ENCODE measurements at regions not wholly inside any gene's neighbourhood (a gene's known extent, or its start where the extent isn't known, plus 50 kb on each side); places are given as distances from the start of the nearest gene placed in this dataset.
"Not testable (repeated sequence)": the region's sequence is repeated elsewhere in the genome, so short reads cannot be mapped to it uniquely, and the experiment has no call there.

DNA sequence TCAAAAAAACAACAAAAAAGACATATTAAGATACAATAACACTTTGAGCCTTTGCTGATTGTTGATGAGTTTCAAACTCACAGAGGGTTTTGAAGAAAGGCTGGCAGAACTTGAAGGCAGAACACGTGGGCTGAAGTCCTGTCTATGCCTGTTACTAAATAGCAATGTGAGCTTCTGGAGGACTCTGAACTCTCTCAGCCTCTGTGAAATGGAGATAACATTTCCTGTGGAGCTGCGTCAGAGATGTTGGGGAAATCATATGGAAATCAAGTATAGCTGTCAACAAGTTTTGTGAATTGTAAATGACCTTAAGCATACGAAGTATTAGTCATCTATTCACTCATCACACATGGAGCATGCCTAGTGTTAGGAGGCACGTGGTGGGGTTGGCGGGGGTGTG, 130.4 kb upstream of the ERV3-1 start:
- H2BK20ac ChIP-seq (ENCODE audit: low read length); H2BK15ac ChIP-seq (ENCODE audit: low read length); H4K20me1 ChIP-seq (replicated peaks in 1 of 2; ENCODE audit: control insufficient read depth in 1 of 2, insufficient read depth in 2 of 2, low read length in 2 of 2); DNase-seq (ENCODE audit: low read depth in 1 of 2, low spot score in 2 of 2); H3K27me3 ChIP-seq (replicated peaks in 1 of 4; ENCODE audit: control insufficient read depth in 3 of 4, extremely low read depth in 1 of 4, insufficient read depth in 3 of 4, low read length in 3 of 4); H3K36me3 ChIP-seq (ENCODE audit: control insufficient read depth in 2 of 4, insufficient read depth in 4 of 4, low read length in 3 of 4); CTCF ChIA-PET (ENCODE audit: partially characterized antibody); H3K14ac ChIP-seq (ENCODE audit: insufficient read length); H2BK12ac ChIP-seq (ENCODE audit: low read depth, low read length); H3K56ac ChIP-seq (replicated peaks; ENCODE audit: insufficient read length, low read depth, low read length); H3K4me2 ChIP-seq (ENCODE audit: insufficient read depth in 1 of 2, low read depth in 2 of 2, low read length in 2 of 2); H2BK120ac ChIP-seq (replicated peaks; ENCODE audit: low read depth, low read length); H3K23me2 ChIP-seq (ENCODE audit: low read depth, low read length); H3K27ac ChIP-seq (ENCODE audit: low read depth, low read length); H3K79me1 ChIP-seq (ENCODE audit: low read depth, low read length); H3K9ac ChIP-seq (replicated peaks in 1 of 4; ENCODE audit: extremely low read depth in 1 of 4, low read depth in 3 of 4, low read length in 3 of 4); FAIRE-seq; H2AK5ac ChIP-seq (ENCODE audit: low read depth, low read length); H4K5ac ChIP-seq (ENCODE audit: insufficient read length, low read depth, low read length); H3K79me2 ChIP-seq (ENCODE audit: control insufficient read depth in 1 of 2, insufficient read depth in 2 of 2, low read length in 2 of 2); H3K23ac ChIP-seq (ENCODE audit: insufficient read length); H4K91ac ChIP-seq (replicated peaks; ENCODE audit: insufficient read length, low read length); POLR2A ChIA-PET (ENCODE audit: partially characterized antibody); H3K4me1 ChIP-seq (replicated peaks in 1 of 4; ENCODE audit: control insufficient read depth in 3 of 4, insufficient read depth in 4 of 4, low read length in 3 of 4); H3K4ac ChIP-seq (replicated peaks; ENCODE audit: insufficient read length, low read depth, low read length); H3K4me3 ChIP-seq (ENCODE audit: extremely low read depth in 1 of 4, insufficient read depth in 2 of 4, low read depth in 3 of 4, low read length in 4 of 4); H3K18ac ChIP-seq (ENCODE audit: extremely low read depth, low read length); H3K9me3 ChIP-seq (ENCODE audit: insufficient read depth in 2 of 2, low read depth in 1 of 2, low read length in 1 of 2); H2BK5ac ChIP-seq (ENCODE audit: low read depth, low read length); H4K8ac ChIP-seq (ENCODE audit: extremely low read depth, insufficient read depth, low read length); H2AFZ ChIP-seq (ENCODE audit: low read length): not testable (repeated sequence)
- WGBS, 2 experiments (ENCODE audit: extremely low coverage in 1 of 2, insufficient coverage in 1 of 2, insufficient read length in 1 of 2, insufficient replicate concordance in 2 of 2, low coverage in 1 of 2, low lambda C conversion rate in 2 of 2, missing lambda C conversion rate in 1 of 2): no CpG with 5 or more reads among the region's 5 CpGs

DNA sequence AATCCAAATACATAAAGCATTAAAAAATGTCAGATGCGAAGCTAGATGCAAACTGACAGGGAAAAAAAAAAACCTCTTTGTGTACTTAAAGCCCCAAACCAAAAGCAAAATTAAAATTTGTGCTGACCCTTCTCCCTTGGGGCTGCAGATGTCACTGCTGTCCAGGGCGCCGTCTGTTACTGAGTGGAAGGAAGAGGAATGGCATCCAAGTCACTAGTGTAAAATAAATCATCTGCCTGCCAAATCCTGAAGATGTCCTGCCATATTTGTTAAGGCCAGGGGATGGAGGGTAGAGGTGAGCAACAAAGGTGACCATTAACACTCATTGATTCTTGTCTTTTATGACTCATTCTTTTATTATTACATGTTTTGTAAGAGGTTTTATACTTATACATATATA, 126.6 kb upstream of the ERV3-1 start:
- POLR2A ChIA-PET (ENCODE audit: partially characterized antibody): not testable (repeated sequence)
- WGBS, 2 experiments (ENCODE audit: extremely low coverage in 1 of 2, insufficient coverage in 1 of 2, insufficient read length in 1 of 2, insufficient replicate concordance in 2 of 2, low coverage in 1 of 2, low lambda C conversion rate in 2 of 2, missing lambda C conversion rate in 1 of 2): no CpG with 5 or more reads among the region's 3 CpGs

More for the DNA sequence above, 126.6 kb upstream of the ERV3-1 start:
- H2BK120ac ChIP-seq (replicated peaks; ENCODE audit: low read depth, low read length); H4K91ac ChIP-seq (replicated peaks; ENCODE audit: insufficient read length, low read length); H2BK5ac ChIP-seq (ENCODE audit: low read depth, low read length); H3K23me2 ChIP-seq (ENCODE audit: low read depth, low read length); H4K8ac ChIP-seq (ENCODE audit: extremely low read depth, insufficient read depth, low read length); H3K4me3 ChIP-seq (ENCODE audit: extremely low read depth in 1 of 4, insufficient read depth in 2 of 4, low read depth in 3 of 4, low read length in 4 of 4); H2BK20ac ChIP-seq (ENCODE audit: low read length); H3K9me3 ChIP-seq (ENCODE audit: insufficient read depth in 2 of 2, low read depth in 1 of 2, low read length in 1 of 2); H2AK5ac ChIP-seq (ENCODE audit: low read depth, low read length); H4K20me1 ChIP-seq (replicated peaks in 1 of 2; ENCODE audit: control insufficient read depth in 1 of 2, insufficient read depth in 2 of 2, low read length in 2 of 2); H3K18ac ChIP-seq (ENCODE audit: extremely low read depth, low read length); H3K27me3 ChIP-seq (replicated peaks in 1 of 4; ENCODE audit: control insufficient read depth in 3 of 4, extremely low read depth in 1 of 4, insufficient read depth in 3 of 4, low read length in 3 of 4); H2BK12ac ChIP-seq (ENCODE audit: low read depth, low read length); H3K27ac ChIP-seq (ENCODE audit: low read depth, low read length); H2AFZ ChIP-seq (ENCODE audit: low read length); H3K23ac ChIP-seq (ENCODE audit: insufficient read length); H3K4me1 ChIP-seq (replicated peaks in 1 of 4; ENCODE audit: control insufficient read depth in 3 of 4, insufficient read depth in 4 of 4, low read length in 3 of 4); H3K14ac ChIP-seq (ENCODE audit: insufficient read length); H3K79me1 ChIP-seq (ENCODE audit: low read depth, low read length); H3K36me3 ChIP-seq (ENCODE audit: control insufficient read depth in 2 of 4, insufficient read depth in 4 of 4, low read length in 3 of 4); H4K5ac ChIP-seq (ENCODE audit: insufficient read length, low read depth, low read length); H2BK15ac ChIP-seq (ENCODE audit: low read length); H3K4me2 ChIP-seq (ENCODE audit: insufficient read depth in 1 of 2, low read depth in 2 of 2, low read length in 2 of 2); DNase-seq (ENCODE audit: low read depth in 1 of 2, low spot score in 2 of 2); H3K79me2 ChIP-seq (ENCODE audit: control insufficient read depth in 1 of 2, insufficient read depth in 2 of 2, low read length in 2 of 2); H3K56ac ChIP-seq (replicated peaks; ENCODE audit: insufficient read length, low read depth, low read length); H3K4ac ChIP-seq (replicated peaks; ENCODE audit: insufficient read length, low read depth, low read length); CTCF ChIA-PET (ENCODE audit: partially characterized antibody); H3K9ac ChIP-seq (replicated peaks in 1 of 4; ENCODE audit: extremely low read depth in 1 of 4, low read depth in 3 of 4, low read length in 3 of 4); FAIRE-seq: not testable (repeated sequence)
